Astrocyte of the cerebellum (primary cell): ENCODE measurements at regions not wholly inside any gene's neighbourhood (a gene's known extent, or its start where the extent isn't known, plus 50 kb on each side); places are given as distances from the start of the nearest gene placed in this dataset.

Source experiments
- DNase-seq: peaks from one replicate; pipeline ENCODE4 v3.0.0-alpha.2; 2011; ENCODE audit warnings: low read depth
- H3K4me3 ChIP-seq: 2 replicates; pipeline ENCODE4 v1.5.1; 2011; ENCODE audit warnings: mild to moderate bottlenecking, low read depth, low read length, moderate library complexity
- CTCF ChIP-seq: IDR thresholded peaks from 2 replicates; pipeline ENCODE4 v1.5.1; 2012; ENCODE audit warnings: low read length, low read depth, moderate library complexity, mild to moderate bottlenecking; ENCODE audit errors: missing control alignments
- in situ Hi-C: cut with HindIII; loops from 2 replicates; pipeline ENCODE4 v1.10.0; 2017; ENCODE audit warnings: low sequenced_read_pairs

GRCh38 chr2:139790136-139790535 lies 1009.9 kb upstream of the NXPH2 start:
- in situ Hi-C loops: no loop called here
- TF ChIP-seq CTCF: no peak
- no peak overlapping the region for H3K4me3 ChIP-seq
- no peak for DNase-seq

- H3K4me3 ChIP-seq: no peak overlapping the region
- in situ Hi-C loops: no loop called here
- DNase-seq: no peak
- no peak for TF ChIP-seq CTCF
Observed at GRCh38 chr2:139778732-139779131, 998.5 kb upstream of the NXPH2 start.

- no peak overlapping the region for H3K4me3 ChIP-seq
- in situ Hi-C loops: no loop called here
- DNase-seq: no peak
- no peak for TF ChIP-seq CTCF
Observed at GRCh38 chr2:139773720-139774277, 993.6 kb upstream of the NXPH2 start.

- TF ChIP-seq CTCF: no peak
- in situ Hi-C loops: no loop called here
- no peak for DNase-seq
- no peak overlapping the region for H3K4me3 ChIP-seq
Observed at GRCh38 chr2:139769633-139770032, 989.4 kb upstream of the NXPH2 start.

GRCh38 chr2:139763705-139764104 lies 983.5 kb upstream of the NXPH2 start:
- TF ChIP-seq CTCF: no peak
- no peak for DNase-seq
- no peak overlapping the region for H3K4me3 ChIP-seq
- in situ Hi-C loops: no loop called here

GRCh38 chr2:139759000-139759505 lies 978.9 kb upstream of the NXPH2 start:
- no peak for TF ChIP-seq CTCF
- no peak overlapping the region for H3K4me3 ChIP-seq
- no peak for DNase-seq
- in situ Hi-C loops: no loop called here
